Anterior cingulate cortex (tissue), 58 donors: ENCODE measurements at regions not wholly inside any gene's neighbourhood (a gene's known extent, or its start where the extent isn't known, plus 50 kb on each side); places are given as distances from the start of the nearest gene placed in this dataset.
"Not testable (repeated sequence)": the region's sequence is repeated elsewhere in the genome, so short reads cannot be mapped to it uniquely, and the experiment has no call there.

Experiments
- DNase-seq, 58 donors: peaks; one replicate each; lab custom pipeline; 2025; lab: John Stamatoyannopoulos, UW

GRCh38 chr12:42892702-42893551 is 303.4 kb upstream of the PRICKLE1 start:
- peak in 1 of 58 donors; percentile 5 for DNase-seq

GRCh38 chr12:42887657-42888056 is 298.1 kb upstream of the PRICKLE1 start:
- no peak for DNase-seq

- DNase-seq: no peak
Measured at GRCh38 chr12:42886160-42886559, 296.6 kb upstream of the PRICKLE1 start.

GRCh38 chr12:42885677-42886076 is 296.1 kb upstream of the PRICKLE1 start:
- no peak for DNase-seq

GRCh38 chr12:42884116-42884515 is 294.6 kb upstream of the PRICKLE1 start:
- DNase-seq: no peak

- DNase-seq: no peak
Measured at GRCh38 chr12:42873401-42873800, 283.9 kb upstream of the PRICKLE1 start.

- DNase-seq: no peak
Measured at GRCh38 chr12:42871816-42872215, 282.3 kb upstream of the PRICKLE1 start.

- no peak for DNase-seq
Measured at GRCh38 chr12:42868291-42868690, 278.7 kb upstream of the PRICKLE1 start.

GRCh38 chr12:42865282-42865681 is 275.7 kb upstream of the PRICKLE1 start:
- no peak for DNase-seq

GRCh38 chr12:42862055-42862454 is 272.5 kb upstream of the PRICKLE1 start:
- no peak for DNase-seq

GRCh38 chr12:42860331-42860730 is 270.8 kb upstream of the PRICKLE1 start:
- DNase-seq: not testable (repeated sequence)

- DNase-seq: peak in 5 of 58 donors; percentile 2 to 20 (median 5)
Measured at GRCh38 chr12:42859612-42860011, 270.1 kb upstream of the PRICKLE1 start.

- no peak for DNase-seq
Measured at GRCh38 chr12:42857106-42857505, 267.6 kb upstream of the PRICKLE1 start.

GRCh38 chr12:42855362-42855950 is 265.9 kb upstream of the PRICKLE1 start:
- no peak for DNase-seq

GRCh38 chr12:42854826-42855225 is 265.3 kb upstream of the PRICKLE1 start:
- no peak for DNase-seq

GRCh38 chr12:42854208-42854607 is 264.7 kb upstream of the PRICKLE1 start:
- DNase-seq: no peak

GRCh38 chr12:42853370-42854140 is 264.0 kb upstream of the PRICKLE1 start:
- DNase-seq: no peak

- no peak for DNase-seq
Measured at GRCh38 chr12:42846782-42847181, 257.2 kb upstream of the PRICKLE1 start.

- no peak for DNase-seq
Measured at GRCh38 chr12:42834062-42834461, 244.5 kb upstream of the PRICKLE1 start.

GRCh38 chr12:42828836-42829235 is 239.3 kb upstream of the PRICKLE1 start:
- no peak for DNase-seq

- no peak for DNase-seq
Measured at GRCh38 chr12:42824327-42824726, 234.8 kb upstream of the PRICKLE1 start.
